ENCODE measurements at regions not wholly inside any gene's neighbourhood (a gene's known extent, or its start where the extent isn't known, plus 50 kb on each side); places are given as distances from the start of the nearest gene placed in this dataset.

GRCh38 chr17:74011966-74012365, 191.5 kb upstream of the RPL38 start:
- 10 to 14% (median 11%) methylated on average over 7 of the region's 7 CpGs for WGBS, 3 donors
- H3K9me3 ChIP-seq = no peaks in the 10 kb centered on the region
- no peaks in the 10 kb centered on the region for H3K4me1 ChIP-seq
- no peak overlapping the region for H3K4me3 ChIP-seq
- TF ChIP-seq CTCF (IDR thresholded peaks at IDR 0.05) = no peak
- no peaks in the 10 kb centered on the region for H3K36me3 ChIP-seq (ENCODE audit: insufficient read depth in 1 of 2, low read depth in 1 of 2)
- ATAC-seq (no peak), DNase-seq (no peak)
- no peak overlapping the region for H3K27ac ChIP-seq
- intact Hi-C loops (cut with DNase I) = no loop called here
- peaks cover 0 to 19% (median 3%) of the 10 kb centered on the region in 3 donors for H3K27me3 ChIP-seq (ENCODE audit: insufficient read depth in 3 of 3, low read length in 2 of 3)

- Histone ChIP-seq H3K4me3 (no peak overlapping the region), H3K9me3 (no peaks in the 10 kb centered on the region), H3K27me3 (ENCODE audit: insufficient read depth in 3 of 3, low read length in 2 of 3) (peaks cover 0 to 19% (median 3%) of the 10 kb centered on the region in 3 donors), H3K36me3 (ENCODE audit: insufficient read depth in 1 of 2, low read depth in 1 of 2) (no peaks in the 10 kb centered on the region), H3K4me1 (no peaks in the 10 kb centered on the region), H3K27ac (no peak overlapping the region)
- WGBS, 3 donors = 20 to 26% (median 24%) methylated on average over 6 of the region's 6 CpGs
- intact Hi-C loops (cut with DNase I) = no loop called here
- ATAC-seq (no peak), DNase-seq (no peak)
- TF ChIP-seq CTCF (IDR thresholded peaks at IDR 0.05) = no peak
Measured at GRCh38 chr17:74012465-74012864, 191.0 kb upstream of the RPL38 start.

GRCh38 chr17:74015316-74015715, 188.2 kb upstream of the RPL38 start:
- Histone ChIP-seq H3K9me3 (no peaks in the 10 kb centered on the region), H3K36me3 (ENCODE audit: insufficient read depth in 1 of 2, low read depth in 1 of 2) (no peaks in the 10 kb centered on the region), H3K27ac (no peak overlapping the region), H3K4me1 (no peaks in the 10 kb centered on the region), H3K27me3 (ENCODE audit: insufficient read depth in 3 of 3, low read length in 2 of 3) (peaks cover 0 to 3% (median 0%) of the 10 kb centered on the region in 3 donors), H3K4me3 (no peak overlapping the region)
- ATAC-seq (no peak), DNase-seq (no peak)
- intact Hi-C loops (cut with DNase I) = no loop called here
- TF ChIP-seq CTCF (IDR thresholded peaks at IDR 0.05) = no peak
- WGBS, 3 donors = 82 to 92% (median 83%) methylated on average over 5 of the region's 5 CpGs

- H3K36me3 ChIP-seq (ENCODE audit: insufficient read depth in 1 of 2, low read depth in 1 of 2) = no peaks in the 10 kb centered on the region
- H3K27me3 ChIP-seq (ENCODE audit: insufficient read depth in 3 of 3, low read length in 2 of 3) = peaks cover 0 to 3% (median 3%) of the 10 kb centered on the region in 3 donors
- H3K9me3 ChIP-seq = no peaks in the 10 kb centered on the region
- no peak overlapping the region for H3K27ac ChIP-seq
- 68 to 75% (median 70%) methylated on average over 11 to 12 of the region's 12 CpGs for WGBS, 3 donors
- no peaks in the 10 kb centered on the region for H3K4me1 ChIP-seq
- H3K4me3 ChIP-seq = no peak overlapping the region
- DNase-seq = no peak
- intact Hi-C loops (cut with DNase I) = no loop called here
- ATAC-seq = no peak
- no peak for TF ChIP-seq CTCF (IDR thresholded peaks at IDR 0.05)
Measured at GRCh38 chr17:74015990-74016389, 187.5 kb upstream of the RPL38 start.

- H3K27ac ChIP-seq = no peak overlapping the region
- intact Hi-C loops (cut with DNase I) = no loop called here
- H3K27me3 ChIP-seq (ENCODE audit: insufficient read depth in 3 of 3, low read length in 2 of 3) = peaks cover 0 to 4% (median 3%) of the 10 kb centered on the region in 3 donors
- ATAC-seq = no peak
- H3K4me1 ChIP-seq = no peaks in the 10 kb centered on the region
- no peaks in the 10 kb centered on the region for H3K9me3 ChIP-seq
- no peaks in the 10 kb centered on the region for H3K36me3 ChIP-seq (ENCODE audit: insufficient read depth in 1 of 2, low read depth in 1 of 2)
- no peak overlapping the region for H3K4me3 ChIP-seq
- 55 to 66% (median 61%) methylated on average over 8 of the region's 8 CpGs for WGBS, 3 donors
- no peak for DNase-seq
- no peak for TF ChIP-seq CTCF (IDR thresholded peaks at IDR 0.05)
Measured at GRCh38 chr17:74016461-74016860, 187.0 kb upstream of the RPL38 start.

Measured in psoas muscle (tissue), 7 donors.